Stimulated activated CD4-positive, alpha-beta T cell treated with anti-CD3 and anti-CD28 coated beads, Interleukin-12 subunit alpha, Interleukin-12 subunit beta, amount 100 ng/mL, for 24 hours (primary cell): ENCODE measurements at regions not wholly inside any gene's neighbourhood (a gene's known extent, or its start where the extent isn't known, plus 50 kb on each side); places are given as distances from the start of the nearest gene placed in this dataset.
"Not testable (repeated sequence)": the region's sequence is repeated elsewhere in the genome, so short reads cannot be mapped to it uniquely, and the experiment has no call there.

Source experiments
- DNase-seq, 2 experiments: peaks; one replicate each; pipeline ENCODE4 v3.0.0-alpha.2; 2020; ENCODE audit warnings: low read depth in 2 of 2

- no peak for DNase-seq
These were observed 65.6 kb upstream of the EDEM3 start for GRCh38 chr1:184820218-184820750.

- DNase-seq: no peak
These were observed 64.0 kb upstream of the EDEM3 start for GRCh38 chr1:184818646-184819045.

GRCh38 chr1:184817003-184817402, 62.3 kb upstream of the EDEM3 start:
- not testable (repeated sequence) for DNase-seq

- DNase-seq: no peak
These were observed 59.0 kb upstream of the EDEM3 start for GRCh38 chr1:184813528-184814089.

GRCh38 chr1:184811439-184812111, 56.9 kb upstream of the EDEM3 start:
- DNase-seq: no peak

GRCh38 chr1:184810735-184811343, 56.2 kb upstream of the EDEM3 start:
- no peak for DNase-seq

- DNase-seq: no peak
These were observed 51.7 kb upstream of the EDEM3 start for GRCh38 chr1:184806296-184806721.

GRCh38 chr1:184805667-184806295, 51.1 kb upstream of the EDEM3 start:
- DNase-seq: peak; percentile 59 to 82
